Activated CD4-positive, alpha-beta T cell treated with anti-CD3 and anti-CD28 coated beads, Interleukin-2, amount 10 ng/mL, durations not matched to agents 24 days and 14 days (primary cell): ENCODE measurements at regions not wholly inside any gene's neighbourhood (a gene's known extent, or its start where the extent isn't known, plus 50 kb on each side); places are given as distances from the start of the nearest gene placed in this dataset.

Source experiments
- DNase-seq: peaks from one replicate; pipeline ENCODE4 v3.0.0; 2022
- H3K27ac Mint-ChIP-seq: one replicate; pipeline ENCODE4 v1.8.0; 2022; ENCODE audit warnings: mild to moderate bottlenecking, mixed read lengths
- H3K27me3 Mint-ChIP-seq: one replicate; pipeline ENCODE4 v1.8.0; 2022; ENCODE audit warnings: mixed read lengths
- H3K36me3 Mint-ChIP-seq: one replicate; pipeline ENCODE4 v1.8.0; 2022; ENCODE audit warnings: low read depth, mild to moderate bottlenecking, mixed read lengths
- H3K4me1 Mint-ChIP-seq: one replicate; pipeline ENCODE4 v1.8.0; 2021; ENCODE audit warnings: mixed read lengths
- H3K4me3 Mint-ChIP-seq: one replicate; pipeline ENCODE4 v1.8.0; 2022; ENCODE audit warnings: mild to moderate bottlenecking, moderate library complexity, mixed read lengths
- H3K9me3 Mint-ChIP-seq: one replicate; pipeline ENCODE4 v1.8.0; 2021; ENCODE audit warnings: mixed read lengths
- intact Hi-C: fragments of 100-400 bp; cut with micrococcal nuclease; formaldehyde crosslinking; loops from one replicate; pipeline ENCODE4 v1.15.1; 2023

GRCh38 chr1:55724551-55725325 lies 509.6 kb upstream of the USP24 start:
- DNase-seq, result no peak
- Mint-ChIP-seq H3K36me3 (no peaks in the 10 kb centered on the region), H3K4me1 (no peaks in the 10 kb centered on the region), H3K27ac (no peak overlapping the region), H3K4me3 (no peak overlapping the region), H3K27me3 (no peaks in the 10 kb centered on the region), H3K9me3 (no peaks in the 10 kb centered on the region)
- intact Hi-C loops, result no loop called here

GRCh38 chr1:55723001-55723400 lies 507.8 kb upstream of the USP24 start:
- H3K4me1 Mint-ChIP-seq, result no peaks in the 10 kb centered on the region
- intact Hi-C loops, result no loop called here
- H3K4me3 Mint-ChIP-seq, result no peak overlapping the region
- H3K9me3 Mint-ChIP-seq, result no peaks in the 10 kb centered on the region
- H3K27ac Mint-ChIP-seq, result no peak overlapping the region
- no peaks in the 10 kb centered on the region for H3K27me3 Mint-ChIP-seq
- H3K36me3 Mint-ChIP-seq, result no peaks in the 10 kb centered on the region
- DNase-seq, result no peak

GRCh38 chr1:55720261-55720660 lies 505.1 kb upstream of the USP24 start:
- no peaks in the 10 kb centered on the region for H3K27me3 Mint-ChIP-seq
- intact Hi-C loops, result no loop called here
- DNase-seq, result no peak
- no peak overlapping the region for H3K27ac Mint-ChIP-seq
- H3K36me3 Mint-ChIP-seq, result no peaks in the 10 kb centered on the region
- no peaks in the 10 kb centered on the region for H3K9me3 Mint-ChIP-seq
- H3K4me3 Mint-ChIP-seq, result no peak overlapping the region
- no peaks in the 10 kb centered on the region for H3K4me1 Mint-ChIP-seq

- Mint-ChIP-seq H3K36me3 (no peaks in the 10 kb centered on the region), H3K4me3 (no peak overlapping the region), H3K4me1 (no peaks in the 10 kb centered on the region), H3K9me3 (no peaks in the 10 kb centered on the region), H3K27me3 (no peaks in the 10 kb centered on the region), H3K27ac (no peak overlapping the region)
- intact Hi-C loops, result no loop called here
- DNase-seq, result no peak
Measured at GRCh38 chr1:55718758-55719671, 503.9 kb upstream of the USP24 start.

GRCh38 chr1:55717111-55717510 lies 501.9 kb upstream of the USP24 start:
- no peaks in the 10 kb centered on the region for H3K9me3 Mint-ChIP-seq
- H3K27me3 Mint-ChIP-seq, result no peaks in the 10 kb centered on the region
- intact Hi-C loops, result no loop called here
- no peak overlapping the region for H3K4me3 Mint-ChIP-seq
- H3K36me3 Mint-ChIP-seq, result no peaks in the 10 kb centered on the region
- no peak for DNase-seq
- H3K4me1 Mint-ChIP-seq, result no peaks in the 10 kb centered on the region
- no peak overlapping the region for H3K27ac Mint-ChIP-seq

GRCh38 chr1:55716610-55717009 lies 501.4 kb upstream of the USP24 start:
- no peak for DNase-seq
- Mint-ChIP-seq H3K36me3 (no peaks in the 10 kb centered on the region), H3K9me3 (no peaks in the 10 kb centered on the region), H3K27me3 (no peaks in the 10 kb centered on the region), H3K4me1 (no peaks in the 10 kb centered on the region), H3K4me3 (no peak overlapping the region), H3K27ac (no peak overlapping the region)
- intact Hi-C loops, result no loop called here

- intact Hi-C loops, result no loop called here
- H3K27me3 Mint-ChIP-seq, result no peaks in the 10 kb centered on the region
- no peaks in the 10 kb centered on the region for H3K9me3 Mint-ChIP-seq
- H3K36me3 Mint-ChIP-seq, result no peaks in the 10 kb centered on the region
- no peak overlapping the region for H3K27ac Mint-ChIP-seq
- no peak overlapping the region for H3K4me3 Mint-ChIP-seq
- H3K4me1 Mint-ChIP-seq, result no peaks in the 10 kb centered on the region
- no peak for DNase-seq
Measured at GRCh38 chr1:55716151-55716550, 501.0 kb upstream of the USP24 start.

GRCh38 chr1:55714230-55714629 lies 499.1 kb upstream of the USP24 start:
- no peak overlapping the region for H3K27ac Mint-ChIP-seq
- no peaks in the 10 kb centered on the region for H3K27me3 Mint-ChIP-seq

GRCh38 chr1:55713516-55713915 lies 498.4 kb upstream of the USP24 start:
- intact Hi-C loops, result no loop called here
- no peaks in the 10 kb centered on the region for H3K9me3 Mint-ChIP-seq
- H3K4me3 Mint-ChIP-seq, result no peak overlapping the region
- H3K27me3 Mint-ChIP-seq, result no peaks in the 10 kb centered on the region
- no peak overlapping the region for H3K27ac Mint-ChIP-seq
- no peaks in the 10 kb centered on the region for H3K4me1 Mint-ChIP-seq
- DNase-seq, result no peak
- H3K36me3 Mint-ChIP-seq, result no peaks in the 10 kb centered on the region

More at GRCh38 chr1:55714230-55714629, 499.1 kb upstream of the USP24 start:
- Mint-ChIP-seq H3K4me3 (no peak overlapping the region), H3K36me3 (no peaks in the 10 kb centered on the region), H3K9me3 (no peaks in the 10 kb centered on the region), H3K4me1 (no peaks in the 10 kb centered on the region)
- intact Hi-C loops, result no loop called here
- DNase-seq, result no peak

GRCh38 chr1:55712148-55712547 lies 497.0 kb upstream of the USP24 start:
- Mint-ChIP-seq H3K4me1 (no peaks in the 10 kb centered on the region), H3K9me3 (no peaks in the 10 kb centered on the region), H3K4me3 (no peak overlapping the region), H3K27me3 (no peaks in the 10 kb centered on the region), H3K36me3 (no peaks in the 10 kb centered on the region), H3K27ac (no peak overlapping the region)
- intact Hi-C loops, result no loop called here
- DNase-seq, result no peak

GRCh38 chr1:55708781-55709180 lies 493.6 kb upstream of the USP24 start:
- H3K4me3 Mint-ChIP-seq, result no peak overlapping the region
- H3K36me3 Mint-ChIP-seq, result no peaks in the 10 kb centered on the region
- intact Hi-C loops, result no loop called here
- H3K27ac Mint-ChIP-seq, result no peak overlapping the region
- no peak for DNase-seq
- no peaks in the 10 kb centered on the region for H3K27me3 Mint-ChIP-seq
- no peaks in the 10 kb centered on the region for H3K4me1 Mint-ChIP-seq
- H3K9me3 Mint-ChIP-seq, result no peaks in the 10 kb centered on the region

- intact Hi-C loops, result no loop called here
- no peaks in the 10 kb centered on the region for H3K36me3 Mint-ChIP-seq
- no peak for DNase-seq
- H3K4me3 Mint-ChIP-seq, result no peak overlapping the region
- H3K27ac Mint-ChIP-seq, result no peak overlapping the region
- H3K27me3 Mint-ChIP-seq, result no peaks in the 10 kb centered on the region
- H3K9me3 Mint-ChIP-seq, result no peaks in the 10 kb centered on the region
- no peaks in the 10 kb centered on the region for H3K4me1 Mint-ChIP-seq
Measured at GRCh38 chr1:55707846-55708245, 492.7 kb upstream of the USP24 start.

GRCh38 chr1:55707196-55707595 lies 492.0 kb upstream of the USP24 start:
- Mint-ChIP-seq H3K27me3 (no peaks in the 10 kb centered on the region), H3K27ac (no peak overlapping the region), H3K9me3 (no peaks in the 10 kb centered on the region), H3K4me1 (no peaks in the 10 kb centered on the region), H3K4me3 (no peak overlapping the region), H3K36me3 (no peaks in the 10 kb centered on the region)
- intact Hi-C loops, result no loop called here
- no peak for DNase-seq

- Mint-ChIP-seq H3K9me3 (no peaks in the 10 kb centered on the region), H3K36me3 (no peaks in the 10 kb centered on the region), H3K27me3 (no peaks in the 10 kb centered on the region), H3K4me1 (no peaks in the 10 kb centered on the region), H3K4me3 (no peak overlapping the region), H3K27ac (no peak overlapping the region)
- no peak for DNase-seq
- intact Hi-C loops, result no loop called here
Measured at GRCh38 chr1:55706397-55706796, 491.2 kb upstream of the USP24 start.
